Type B pancreatic cell (in vitro differentiated cells): ENCODE measurements at regions not wholly inside any gene's neighbourhood (a gene's known extent, or its start where the extent isn't known, plus 50 kb on each side); places are given as distances from the start of the nearest gene placed in this dataset.

ENCODE experiments used
- DNase-seq: peaks from one replicate; pipeline ENCODE4 v3.0.0; 2021; ENCODE audit warnings: mixed read lengths; ENCODE audit not compliant: unreplicated experiment; ENCODE audit errors: extremely low spot score
- H3K27ac Mint-ChIP-seq: 2 replicates; pipeline ENCODE4 v1.8.0; 2021; ENCODE audit warnings: mild to moderate bottlenecking, mixed read lengths
- H3K27me3 Mint-ChIP-seq: 2 replicates; pipeline ENCODE4 v1.8.0; 2021; ENCODE audit warnings: mixed read lengths
- H3K36me3 Mint-ChIP-seq: 2 replicates; pipeline ENCODE4 v1.8.0; 2021; ENCODE audit warnings: mixed read lengths
- H3K4me1 Mint-ChIP-seq: one replicate; pipeline ENCODE4 v1.8.0; 2021; ENCODE audit warnings: mixed read lengths; ENCODE audit not compliant: unreplicated experiment
- H3K4me3 Mint-ChIP-seq: 2 replicates; pipeline ENCODE4 v1.8.0; 2021; ENCODE audit warnings: mild to moderate bottlenecking, mixed read lengths
- H3K9me3 Mint-ChIP-seq: 2 replicates; pipeline ENCODE4 v1.8.0; 2021; ENCODE audit warnings: mixed read lengths
- CTCF ChIP-seq: fragments of 200-600 bp; sonication (generic); conservative IDR thresholded peaks from 2 replicates; pipeline ENCODE4 v1.5.0; 2021; ENCODE audit warnings: antibody characterized with exemption, mild to moderate bottlenecking

GRCh38 chr2:51224790-51225189 is 192.9 kb upstream of the NRXN1 start:
- no peak for DNase-seq
- Mint-ChIP-seq H3K9me3 (no peaks in the 10 kb centered on the region), H3K27ac (no peak overlapping the region), H3K4me3 (no peak overlapping the region), H3K36me3 (no peaks in the 10 kb centered on the region), H3K27me3 (no peaks in the 10 kb centered on the region), H3K4me1 (no peaks in the 10 kb centered on the region)
- TF ChIP-seq CTCF = no peak

GRCh38 chr2:51222106-51222505 is 190.2 kb upstream of the NRXN1 start:
- DNase-seq = no peak
- TF ChIP-seq CTCF = no peak
- Mint-ChIP-seq H3K4me3 (no peak overlapping the region), H3K27me3 (no peaks in the 10 kb centered on the region), H3K9me3 (no peaks in the 10 kb centered on the region), H3K36me3 (no peaks in the 10 kb centered on the region), H3K4me1 (no peaks in the 10 kb centered on the region), H3K27ac (no peak overlapping the region)

- H3K4me1 Mint-ChIP-seq = no peaks in the 10 kb centered on the region
- no peak overlapping the region for H3K4me3 Mint-ChIP-seq
- H3K27ac Mint-ChIP-seq = no peak overlapping the region
- DNase-seq = no peak
- H3K27me3 Mint-ChIP-seq = no peaks in the 10 kb centered on the region
- no peak for TF ChIP-seq CTCF
- H3K9me3 Mint-ChIP-seq = no peaks in the 10 kb centered on the region
- no peaks in the 10 kb centered on the region for H3K36me3 Mint-ChIP-seq
These were observed 188.7 kb upstream of the NRXN1 start for GRCh38 chr2:51220606-51221005.

- Mint-ChIP-seq H3K27ac (no peak overlapping the region), H3K4me3 (no peak overlapping the region), H3K4me1 (no peaks in the 10 kb centered on the region), H3K27me3 (no peaks in the 10 kb centered on the region), H3K36me3 (no peaks in the 10 kb centered on the region), H3K9me3 (no peaks in the 10 kb centered on the region)
- DNase-seq = no peak
- TF ChIP-seq CTCF = no peak
These were observed 188.1 kb upstream of the NRXN1 start for GRCh38 chr2:51220080-51220479.

GRCh38 chr2:51219468-51219867 is 187.5 kb upstream of the NRXN1 start:
- no peak for DNase-seq
- no peak for TF ChIP-seq CTCF
- Mint-ChIP-seq H3K36me3 (no peaks in the 10 kb centered on the region), H3K4me3 (no peak overlapping the region), H3K9me3 (no peaks in the 10 kb centered on the region), H3K27ac (no peak overlapping the region), H3K27me3 (no peaks in the 10 kb centered on the region), H3K4me1 (no peaks in the 10 kb centered on the region)

GRCh38 chr2:51218047-51218446 is 186.1 kb upstream of the NRXN1 start:
- Mint-ChIP-seq H3K9me3 (no peaks in the 10 kb centered on the region), H3K4me1 (no peaks in the 10 kb centered on the region), H3K36me3 (no peaks in the 10 kb centered on the region), H3K4me3 (no peak overlapping the region), H3K27me3 (no peaks in the 10 kb centered on the region), H3K27ac (no peak overlapping the region)
- no peak for TF ChIP-seq CTCF
- no peak for DNase-seq
